Activated CD4-positive, alpha-beta T cell treated with anti-CD3 and anti-CD28 coated beads for 36 hours (primary cell): ENCODE measurements at regions not wholly inside any gene's neighbourhood (a gene's known extent, or its start where the extent isn't known, plus 50 kb on each side); places are given as distances from the start of the nearest gene placed in this dataset.
"Not testable (repeated sequence)": the region's sequence is repeated elsewhere in the genome, so short reads cannot be mapped to it uniquely, and the experiment has no call there.

Experiments used
- ATAC-seq: fragments of 200-7000 bp; cut with Tn5 transposase; one replicate; pipeline ENCODE4 v1.10.0; 2021; ENCODE audit warnings: mild to moderate bottlenecking, moderate library complexity
- CTCF ChIA-PET: fragments of 350-600 bp; sonication (Branson Sonifier 250); formaldehyde crosslinking; loops from one replicate; lab custom pipeline; 2021; ENCODE audit warnings: antibody characterized with exemption; lab: Charles Lee
- POLR2A ChIA-PET: fragments of 350-600 bp; sonication (Branson Sonifier 250); formaldehyde crosslinking; loops from one replicate; lab custom pipeline; 2021; ENCODE audit warnings: antibody characterized with exemption, inconsistent platforms; lab: Charles Lee
- DNase-seq: peaks from one replicate; pipeline ENCODE4 v3.0.0-alpha.2; 2020
- H3K27ac Mint-ChIP-seq: one replicate; pipeline ENCODE4 v1.8.0; 2021; ENCODE audit warnings: mixed read lengths
- H3K27me3 Mint-ChIP-seq: one replicate; pipeline ENCODE4 v1.8.0; 2021; ENCODE audit warnings: mixed read lengths
- H3K36me3 Mint-ChIP-seq: one replicate; pipeline ENCODE4 v1.8.0; 2021; ENCODE audit warnings: low read depth, mixed read lengths
- H3K4me1 Mint-ChIP-seq: one replicate; pipeline ENCODE4 v1.8.0; 2021; ENCODE audit warnings: mixed read lengths
- H3K4me3 Mint-ChIP-seq: one replicate; pipeline ENCODE4 v1.8.0; 2021; ENCODE audit warnings: mild to moderate bottlenecking, moderate library complexity, mixed read lengths
- H3K9me3 Mint-ChIP-seq: one replicate; pipeline ENCODE4 v1.8.0; 2021; ENCODE audit warnings: low read depth, mixed read lengths
- intact Hi-C, 2 experiments: fragments of 100-400 bp; cut with DNase I in 1 of 2; cut with micrococcal nuclease in 1 of 2; formaldehyde crosslinking; loops; one replicate each; pipeline versions ENCODE4 v1.14.2 to v1.15.1; 2022 to 2024; cut with DNase I, micrococcal nuclease

DNA sequence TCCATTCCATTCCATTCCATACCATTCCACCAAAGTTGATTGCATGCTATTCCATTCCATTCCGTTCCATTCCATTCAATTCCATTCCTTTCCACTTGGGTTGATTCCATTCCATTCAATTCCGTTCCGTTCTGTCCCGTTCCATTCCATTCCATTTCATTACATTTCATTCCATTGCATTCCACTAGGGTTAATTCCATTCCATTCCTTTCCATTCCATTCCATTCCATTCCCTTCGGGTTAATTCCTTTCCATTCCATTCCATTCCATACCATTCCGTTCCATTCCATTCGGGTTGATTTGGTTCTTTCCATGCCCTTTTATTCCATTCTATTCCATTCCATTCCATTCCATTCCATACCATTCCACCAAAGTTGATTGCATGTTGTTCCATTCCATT is 131.9 kb downstream of the CWH43 start:
- ATAC-seq, H3K4me3 Mint-ChIP-seq, H3K27ac Mint-ChIP-seq, POLR2A ChIA-PET, intact Hi-C loops, H3K27me3 Mint-ChIP-seq, H3K4me1 Mint-ChIP-seq, DNase-seq, CTCF ChIA-PET: not testable (repeated sequence)
- Mint-ChIP-seq H3K9me3 (peaks cover 68% of the 10 kb centered on the region), H3K36me3 (peaks cover 52% of the 10 kb centered on the region)

DNA sequence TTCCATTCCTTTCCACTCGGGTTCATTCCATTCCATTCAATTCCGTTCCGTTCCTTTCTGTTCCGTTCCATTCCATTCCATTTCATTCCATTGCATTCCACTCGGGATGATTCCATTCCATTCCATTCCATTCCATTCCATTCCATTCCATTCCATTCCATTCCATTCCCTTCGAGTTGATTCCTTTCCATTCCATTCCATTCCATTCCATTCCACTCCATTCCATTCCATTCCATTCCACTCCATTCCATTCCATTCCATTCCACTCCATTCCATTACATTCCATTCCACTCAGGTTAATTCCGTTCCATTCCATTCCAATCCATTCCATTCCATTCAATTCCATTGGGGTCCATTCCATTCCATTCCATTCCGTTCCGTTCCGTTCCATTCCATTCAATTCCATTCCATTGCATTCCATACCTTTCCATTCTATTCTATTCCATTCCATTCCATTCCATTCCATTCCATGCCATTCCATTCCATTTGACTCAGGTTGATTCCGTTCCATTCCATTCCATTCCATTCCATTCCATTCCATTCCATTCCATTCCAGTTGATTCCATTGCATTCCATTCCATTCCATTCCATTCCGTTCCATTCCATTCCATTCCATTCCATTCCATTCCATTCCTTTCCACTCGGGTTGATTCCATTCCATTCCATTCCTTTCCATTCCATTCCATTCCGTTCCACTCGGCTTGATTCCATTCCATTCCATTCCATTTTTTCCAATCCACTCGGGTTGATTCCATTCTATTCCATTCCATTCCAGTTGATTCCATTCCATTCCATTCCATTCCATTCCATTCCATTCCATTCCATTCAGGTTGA is 132.5 kb downstream of the CWH43 start:
- Mint-ChIP-seq H3K9me3 (peaks cover 63% of the 10 kb centered on the region), H3K36me3 (peaks cover 49% of the 10 kb centered on the region)
- H3K27me3 Mint-ChIP-seq, H3K4me1 Mint-ChIP-seq, CTCF ChIA-PET, DNase-seq, H3K27ac Mint-ChIP-seq, POLR2A ChIA-PET, H3K4me3 Mint-ChIP-seq, intact Hi-C loops: not testable (repeated sequence)
- peak; percentile 33 for ATAC-seq

DNA sequence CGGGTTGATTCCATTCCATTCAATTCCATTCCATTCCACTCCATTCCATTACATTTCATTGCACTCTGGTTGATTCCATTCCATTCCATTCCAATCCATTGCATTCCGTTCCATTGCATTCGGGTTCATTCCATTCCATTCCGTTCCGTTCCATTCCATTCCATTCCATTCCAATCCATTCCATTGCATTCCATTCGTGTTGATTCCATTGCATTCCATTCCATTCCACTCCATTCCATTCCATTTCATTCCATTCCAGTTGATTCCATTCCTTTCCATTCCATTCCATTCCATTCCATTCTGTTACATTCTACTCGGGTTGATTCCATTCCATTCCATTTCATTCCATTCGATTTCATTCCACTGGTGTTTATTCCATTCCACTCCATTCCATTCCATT is 133.3 kb downstream of the CWH43 start:
- H3K4me3 Mint-ChIP-seq, POLR2A ChIA-PET, ATAC-seq, intact Hi-C loops, H3K4me1 Mint-ChIP-seq, CTCF ChIA-PET, H3K27ac Mint-ChIP-seq, H3K27me3 Mint-ChIP-seq, DNase-seq: not testable (repeated sequence)
- peaks cover 47% of the 10 kb centered on the region for H3K36me3 Mint-ChIP-seq
- H3K9me3 Mint-ChIP-seq, result peaks cover 57% of the 10 kb centered on the region

DNA sequence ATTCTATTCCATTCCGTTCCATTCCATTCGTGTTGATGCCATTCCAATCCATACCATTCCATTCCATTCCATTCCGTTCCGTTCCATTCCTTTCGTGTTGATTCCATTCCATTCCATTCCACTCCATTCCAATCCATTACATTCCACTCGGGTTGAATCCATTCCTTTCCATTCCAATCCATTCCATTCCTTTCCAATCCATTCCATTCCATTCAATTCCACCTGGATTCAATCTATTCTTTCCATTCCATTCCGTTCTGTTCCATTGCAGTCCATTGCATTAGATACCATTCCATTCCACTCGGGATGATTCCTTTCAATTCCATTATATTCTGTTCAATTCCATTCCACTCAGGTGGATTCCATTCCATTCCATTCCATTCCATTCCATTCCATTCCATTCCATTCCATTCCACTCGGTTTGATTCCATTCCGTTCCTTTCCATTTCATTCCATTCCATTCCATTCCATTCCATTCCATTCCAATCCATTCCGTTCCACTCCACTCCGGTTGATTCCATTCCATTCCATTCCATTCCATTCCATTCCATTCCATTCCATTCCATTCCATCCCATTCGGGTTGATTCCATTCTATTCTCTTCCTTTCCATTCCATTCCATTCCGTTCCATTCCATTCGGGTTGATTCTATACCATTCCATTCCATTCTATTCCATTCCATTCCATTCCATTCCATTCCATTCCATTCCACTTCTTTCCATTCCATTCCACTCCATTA is 134.1 kb downstream of the CWH43 start:
- intact Hi-C loops, result loop anchor here in 1 of 2 experiments (1.0 kb wide), 1 partner anchor 11 kb away; no protein-coding TSS in a partner anchor
- H3K4me3 Mint-ChIP-seq, H3K27me3 Mint-ChIP-seq, ATAC-seq, POLR2A ChIA-PET, H3K27ac Mint-ChIP-seq, DNase-seq, H3K4me1 Mint-ChIP-seq, CTCF ChIA-PET: not testable (repeated sequence)
- H3K36me3 Mint-ChIP-seq, result peaks cover 42% of the 10 kb centered on the region
- peaks cover 49% of the 10 kb centered on the region for H3K9me3 Mint-ChIP-seq

DNA sequence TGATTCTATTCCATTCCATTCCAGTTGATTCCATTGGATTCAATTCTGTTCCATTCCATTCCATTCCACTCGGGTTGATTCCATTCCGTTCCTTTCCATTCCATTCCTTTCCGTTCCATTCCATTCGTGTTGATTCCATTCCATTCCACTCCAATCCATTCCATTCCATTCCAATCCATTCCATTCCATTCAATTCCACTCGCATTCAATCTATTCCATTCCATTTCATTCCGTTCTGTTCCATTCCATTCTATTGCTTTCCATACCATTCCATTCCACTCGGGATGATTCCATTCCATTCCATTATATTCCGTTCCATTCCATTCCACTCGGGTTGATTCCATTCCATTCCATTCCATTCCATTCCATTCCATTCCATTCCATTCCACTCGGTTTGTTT is 134.7 kb downstream of the CWH43 start:
- intact Hi-C loops, result loop anchor here in 1 of 2 experiments (1.0 kb wide), 1 partner anchor 12 kb away; no protein-coding TSS in a partner anchor
- POLR2A ChIA-PET, H3K27me3 Mint-ChIP-seq, DNase-seq, H3K27ac Mint-ChIP-seq, H3K4me3 Mint-ChIP-seq, CTCF ChIA-PET, H3K4me1 Mint-ChIP-seq: not testable (repeated sequence)
- Mint-ChIP-seq H3K36me3 (peaks cover 41% of the 10 kb centered on the region), H3K9me3 (peaks cover 44% of the 10 kb centered on the region)
- peak; percentile 23 for ATAC-seq

DNA sequence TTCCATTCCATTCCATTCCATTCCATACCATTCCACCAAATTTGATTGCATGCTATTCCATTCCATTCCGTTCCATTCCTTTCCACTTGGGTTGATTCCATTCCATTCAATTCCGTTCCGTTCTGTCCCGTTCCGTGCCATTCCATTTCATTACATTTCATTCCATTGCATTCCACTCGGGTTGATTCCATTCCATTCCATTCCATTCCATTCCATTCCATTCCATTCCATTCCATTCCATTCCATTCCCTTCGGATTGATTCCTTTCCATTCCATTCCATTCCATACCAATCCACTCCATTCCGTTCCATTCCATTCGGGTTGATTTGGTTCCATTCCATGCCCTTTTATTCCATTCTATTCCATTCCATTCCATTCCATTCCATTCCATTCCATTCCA is 140.4 kb downstream of the CWH43 start:
- H3K4me1 Mint-ChIP-seq, intact Hi-C loops, ATAC-seq, POLR2A ChIA-PET, H3K27me3 Mint-ChIP-seq, H3K27ac Mint-ChIP-seq, CTCF ChIA-PET, H3K9me3 Mint-ChIP-seq, DNase-seq, H3K4me3 Mint-ChIP-seq, H3K36me3 Mint-ChIP-seq: not testable (repeated sequence)

DNA sequence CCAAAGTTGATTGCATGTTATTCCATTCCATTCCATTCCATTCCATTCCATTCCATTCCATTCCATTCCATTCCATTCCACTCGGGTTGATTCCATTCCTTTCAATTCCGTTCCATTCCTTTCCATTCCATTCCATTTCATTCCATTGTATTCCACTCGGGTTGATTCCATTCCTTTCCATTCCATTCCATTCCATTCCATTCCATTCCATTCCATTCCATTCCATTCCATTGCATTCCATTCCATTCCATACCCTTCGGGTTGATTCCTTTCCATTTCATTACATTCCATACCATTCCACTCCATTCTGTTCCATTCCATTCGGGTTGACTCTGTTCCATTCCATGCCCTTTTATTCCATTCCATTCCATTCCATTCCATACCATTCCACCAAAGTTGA is 140.8 kb downstream of the CWH43 start:
- H3K4me1 Mint-ChIP-seq, H3K27ac Mint-ChIP-seq, H3K27me3 Mint-ChIP-seq, H3K4me3 Mint-ChIP-seq, H3K9me3 Mint-ChIP-seq, CTCF ChIA-PET, intact Hi-C loops, ATAC-seq, POLR2A ChIA-PET, DNase-seq, H3K36me3 Mint-ChIP-seq: not testable (repeated sequence)

DNA sequence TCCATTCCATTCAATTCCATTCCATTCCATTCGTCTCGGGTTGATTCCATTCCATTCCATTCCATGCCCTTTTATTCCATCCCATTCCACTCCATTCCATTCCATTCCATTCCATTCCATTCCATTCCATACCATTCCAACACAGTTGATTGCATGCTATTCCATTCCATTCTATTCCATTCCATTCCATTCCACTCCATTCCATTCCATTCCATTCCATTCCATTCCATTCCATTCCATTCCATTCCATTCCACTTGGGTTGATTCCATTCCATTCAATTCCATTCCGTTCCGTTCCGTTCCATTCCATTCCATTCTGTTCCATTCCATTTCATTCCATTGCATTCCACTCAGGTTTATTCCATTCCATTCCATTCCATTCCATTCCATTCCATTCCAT is 143.3 kb downstream of the CWH43 start:
- CTCF ChIA-PET, H3K27me3 Mint-ChIP-seq, H3K9me3 Mint-ChIP-seq, DNase-seq, POLR2A ChIA-PET, H3K4me1 Mint-ChIP-seq, H3K36me3 Mint-ChIP-seq, H3K27ac Mint-ChIP-seq, intact Hi-C loops, ATAC-seq, H3K4me3 Mint-ChIP-seq: not testable (repeated sequence)

DNA sequence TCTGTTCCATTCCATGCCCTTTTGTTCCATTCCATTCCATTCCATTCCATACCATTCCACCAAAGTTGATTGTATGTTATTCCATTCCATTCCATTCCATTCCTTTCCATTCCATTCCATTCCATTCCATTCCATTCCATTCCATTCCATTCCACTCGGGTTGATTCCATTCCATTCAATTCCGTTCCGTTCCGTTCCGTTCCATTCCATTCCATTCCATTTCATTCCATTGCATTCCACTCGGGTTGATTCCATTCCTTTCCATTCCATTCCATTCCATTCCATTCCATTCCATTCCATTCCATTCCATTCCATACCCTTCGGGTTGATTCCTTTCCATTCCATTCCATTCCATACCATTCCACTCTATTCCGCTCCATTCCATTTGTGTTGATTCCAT is 143.8 kb downstream of the CWH43 start:
- H3K4me3 Mint-ChIP-seq, intact Hi-C loops, DNase-seq, CTCF ChIA-PET, POLR2A ChIA-PET, ATAC-seq, H3K27ac Mint-ChIP-seq, H3K9me3 Mint-ChIP-seq, H3K27me3 Mint-ChIP-seq, H3K4me1 Mint-ChIP-seq, H3K36me3 Mint-ChIP-seq: not testable (repeated sequence)

DNA sequence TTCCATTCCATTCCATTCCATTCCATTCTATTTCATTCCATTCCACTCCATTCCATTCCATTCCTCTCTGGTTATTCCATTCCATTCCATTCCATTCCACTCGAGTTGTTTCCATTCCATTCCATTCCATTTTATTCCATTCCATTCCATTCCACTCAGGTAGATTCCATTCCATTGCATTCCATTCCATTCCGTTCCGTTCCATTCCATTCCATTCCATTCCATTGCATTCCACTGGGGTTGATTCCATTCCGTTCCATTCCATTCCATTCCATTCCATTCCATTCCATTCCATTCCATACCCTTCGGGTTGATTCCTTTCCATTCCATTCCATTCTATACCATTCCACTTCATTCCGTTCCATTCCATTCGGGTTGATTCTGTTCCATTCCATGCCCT is 144.6 kb downstream of the CWH43 start:
- H3K27ac Mint-ChIP-seq, CTCF ChIA-PET, H3K4me1 Mint-ChIP-seq, H3K36me3 Mint-ChIP-seq, H3K9me3 Mint-ChIP-seq, DNase-seq, POLR2A ChIA-PET, intact Hi-C loops, ATAC-seq, H3K27me3 Mint-ChIP-seq, H3K4me3 Mint-ChIP-seq: not testable (repeated sequence)

DNA sequence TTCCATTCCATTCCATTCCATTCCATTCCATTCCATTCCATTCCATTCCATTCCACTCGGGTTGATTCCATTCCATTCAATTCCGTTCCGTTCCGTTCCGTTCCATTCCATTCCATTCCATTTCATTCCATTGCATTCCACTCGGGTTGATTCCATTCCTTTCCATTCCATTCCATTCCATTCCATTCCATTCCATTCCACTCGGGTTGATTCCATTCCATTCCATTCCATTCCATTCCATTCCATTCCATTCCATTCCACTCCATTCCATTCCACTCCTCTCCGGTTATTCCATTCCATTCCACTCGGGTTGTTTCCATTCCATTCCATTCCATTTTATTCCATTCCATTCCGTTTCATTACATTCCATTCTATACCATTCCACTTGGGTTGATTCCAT is 151.0 kb downstream of the CWH43 start:
- H3K27me3 Mint-ChIP-seq, H3K4me3 Mint-ChIP-seq, intact Hi-C loops, ATAC-seq, DNase-seq, H3K4me1 Mint-ChIP-seq, H3K27ac Mint-ChIP-seq, POLR2A ChIA-PET, CTCF ChIA-PET: not testable (repeated sequence)
- peaks cover 16% of the 10 kb centered on the region for H3K36me3 Mint-ChIP-seq
- H3K9me3 Mint-ChIP-seq, result peaks cover 20% of the 10 kb centered on the region

DNA sequence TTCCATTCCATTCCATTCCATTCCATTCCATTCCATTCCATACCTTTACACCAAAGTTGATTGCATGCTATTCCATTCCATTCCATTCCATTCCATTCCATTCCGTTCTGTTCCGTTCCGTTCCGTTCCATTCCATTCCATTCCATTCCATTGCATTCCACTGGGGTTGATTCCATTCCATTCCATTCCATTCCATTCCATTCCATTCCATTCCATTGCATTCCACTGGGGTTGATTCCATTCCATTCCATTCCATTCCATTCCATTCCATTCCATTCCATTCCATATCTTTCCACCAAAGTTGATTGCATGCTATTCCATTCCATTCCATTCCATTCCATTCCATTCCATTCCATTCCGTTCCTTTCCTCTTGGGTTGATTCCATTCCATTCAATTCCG is 151.9 kb downstream of the CWH43 start:
- CTCF ChIA-PET, DNase-seq, H3K27ac Mint-ChIP-seq, ATAC-seq, POLR2A ChIA-PET, H3K27me3 Mint-ChIP-seq, H3K4me3 Mint-ChIP-seq, H3K4me1 Mint-ChIP-seq, intact Hi-C loops: not testable (repeated sequence)
- Mint-ChIP-seq H3K9me3 (peaks cover 22% of the 10 kb centered on the region), H3K36me3 (peaks cover 18% of the 10 kb centered on the region)
